ENCODE measurements at regions not wholly inside any gene's neighbourhood (a gene's known extent, or its start where the extent isn't known, plus 50 kb on each side); places are given as distances from the start of the nearest gene placed in this dataset.

DNA sequence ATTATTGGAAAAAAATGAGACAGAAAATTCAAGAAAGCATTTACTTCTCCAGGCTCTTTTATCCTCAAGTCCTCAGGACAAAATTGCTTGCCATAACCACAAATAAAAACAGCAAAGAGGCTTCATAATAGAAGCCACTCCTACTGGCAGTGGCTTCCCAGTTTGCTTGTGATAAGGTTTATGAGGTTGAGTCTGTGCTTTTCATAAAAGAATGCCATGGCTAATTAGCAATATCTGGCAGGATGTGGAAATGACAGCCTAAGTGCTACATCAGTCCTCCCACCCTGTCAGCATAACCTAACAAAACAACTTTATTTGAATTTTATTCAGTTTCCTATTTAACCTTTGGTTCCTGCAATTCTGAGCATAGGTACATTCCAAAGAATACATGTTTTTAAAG is 80.9 kb upstream of the HTR1E start:
- TF ChIP-seq, protein P1, sequence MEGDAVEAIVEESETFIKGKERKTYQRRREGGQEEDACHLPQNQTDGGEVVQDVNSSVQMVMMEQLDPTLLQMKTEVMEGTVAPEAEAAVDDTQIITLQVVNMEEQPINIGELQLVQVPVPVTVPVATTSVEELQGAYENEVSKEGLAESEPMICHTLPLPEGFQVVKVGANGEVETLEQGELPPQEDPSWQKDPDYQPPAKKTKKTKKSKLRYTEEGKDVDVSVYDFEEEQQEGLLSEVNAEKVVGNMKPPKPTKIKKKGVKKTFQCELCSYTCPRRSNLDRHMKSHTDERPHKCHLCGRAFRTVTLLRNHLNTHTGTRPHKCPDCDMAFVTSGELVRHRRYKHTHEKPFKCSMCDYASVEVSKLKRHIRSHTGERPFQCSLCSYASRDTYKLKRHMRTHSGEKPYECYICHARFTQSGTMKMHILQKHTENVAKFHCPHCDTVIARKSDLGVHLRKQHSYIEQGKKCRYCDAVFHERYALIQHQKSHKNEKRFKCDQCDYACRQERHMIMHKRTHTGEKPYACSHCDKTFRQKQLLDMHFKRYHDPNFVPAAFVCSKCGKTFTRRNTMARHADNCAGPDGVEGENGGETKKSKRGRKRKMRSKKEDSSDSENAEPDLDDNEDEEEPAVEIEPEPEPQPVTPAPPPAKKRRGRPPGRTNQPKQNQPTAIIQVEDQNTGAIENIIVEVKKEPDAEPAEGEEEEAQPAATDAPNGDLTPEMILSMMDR (IDR thresholded peaks at IDR 0.05; ENCODE audit: borderline replicate concordance, extremely low read depth, low read length, poor library complexity, severe bottlenecking), result no peak
- no peak for TF ChIP-seq EZH2 (IDR thresholded peaks at IDR 0.05; ENCODE audit: borderline replicate concordance, low read depth, low read length, severe bottlenecking)
